GM23338 (cell line): ENCODE measurements at regions not wholly inside any gene's neighbourhood (a gene's known extent, or its start where the extent isn't known, plus 50 kb on each side); places are given as distances from the start of the nearest gene placed in this dataset.

ENCODE experiments used
- ATAC-seq: fragments of 200-7000 bp; cut with Tn5 transposase; 3 replicates; pipeline ENCODE4 v1.9.1; 2020
- DNase-seq: peaks from one replicate; pipeline ENCODE4 v3.0.0-alpha.2; 2015; ENCODE audit warnings: low spot score
- H2AFZ ChIP-seq: fragments of 200-600 bp; sonication (generic); 2 replicates; pipeline ENCODE4 v1.8.0; 2016; ENCODE audit warnings: antibody characterized with exemption, mild to moderate bottlenecking, moderate library complexity
- H3F3A ChIP-seq: fragments of 200-600 bp; sonication (generic); replicated peaks from 2 replicates; pipeline ENCODE4 v1.8.0; 2017; ENCODE audit warnings: antibody characterized with exemption, mixed run types, low read depth
- H3K27ac ChIP-seq: fragments of 200-600 bp; sonication (generic); 2 replicates; pipeline ENCODE4 v1.6.1; 2016; ENCODE audit warnings: low read depth
- H3K27me3 ChIP-seq: fragments of 200-600 bp; sonication (generic); 2 replicates; pipeline ENCODE4 v1.8.0; 2016; ENCODE audit warnings: mild to moderate bottlenecking, mixed run types, moderate library complexity; ENCODE audit not compliant: insufficient read depth
- H3K36me3 ChIP-seq: fragments of 200-600 bp; sonication (generic); 2 replicates; pipeline ENCODE4 v1.8.0; 2016; ENCODE audit warnings: mild to moderate bottlenecking; ENCODE audit not compliant: insufficient read depth
- H3K4me1 ChIP-seq: fragments of 200-600 bp; sonication (generic); 2 replicates; pipeline ENCODE4 v1.8.0; 2016; ENCODE audit warnings: mild to moderate bottlenecking, moderate library complexity; ENCODE audit not compliant: insufficient read depth
- H3K4me2 ChIP-seq: fragments of 200-600 bp; sonication (generic); 2 replicates; pipeline ENCODE4 v1.7.1; 2017; ENCODE audit warnings: mixed run types
- H3K4me3 ChIP-seq: fragments of 200-600 bp; sonication (generic); 2 replicates; pipeline ENCODE4 v1.6.1; 2016; ENCODE audit warnings: mixed run types
- H3K79me2 ChIP-seq: fragments of 200-600 bp; sonication (generic); replicated peaks from 2 replicates; pipeline ENCODE4 v1.8.0; 2017; ENCODE audit warnings: mild to moderate bottlenecking; ENCODE audit not compliant: insufficient read depth
- H3K9me2 ChIP-seq: fragments of 200-600 bp; sonication (generic); 2 replicates; pipeline ENCODE4 v1.8.0; 2017; ENCODE audit not compliant: insufficient read depth
- H4K20me1 ChIP-seq: fragments of 200-600 bp; sonication (generic); replicated peaks from 2 replicates; pipeline ENCODE4 v1.8.0; 2017; ENCODE audit warnings: mild to moderate bottlenecking; ENCODE audit not compliant: insufficient read depth
- H3K27ac Mint-ChIP-seq: 2 replicates; pipeline ENCODE4 v1.8.0; 2020; ENCODE audit warnings: inconsistent platforms, mild to moderate bottlenecking, moderate library complexity, mixed read lengths
- H3K27me3 Mint-ChIP-seq: 3 replicates; pipeline ENCODE4 v1.8.0; 2022; ENCODE audit warnings: low read depth, mild to moderate bottlenecking, moderate library complexity, mixed read lengths, inconsistent platforms; ENCODE audit not compliant: insufficient read depth, poor library complexity
- H3K36me3 Mint-ChIP-seq: 3 replicates; pipeline ENCODE4 v1.8.0; 2021; ENCODE audit warnings: low read depth, mild to moderate bottlenecking, inconsistent platforms, moderate library complexity, mixed read lengths
- H3K4me1 Mint-ChIP-seq: 3 replicates; pipeline ENCODE4 v1.8.0; 2020; ENCODE audit warnings: mild to moderate bottlenecking, inconsistent platforms, mixed read lengths
- H3K4me3 Mint-ChIP-seq: 3 replicates; pipeline ENCODE4 v1.8.0; 2021; ENCODE audit warnings: moderate library complexity, mild to moderate bottlenecking, inconsistent platforms, mixed read lengths
- H3K9me3 Mint-ChIP-seq: 3 replicates; pipeline ENCODE4 v1.8.0; 2020; ENCODE audit warnings: moderate library complexity, mild to moderate bottlenecking, inconsistent platforms, mixed read lengths
- EZH2phosphoT487 ChIP-seq: fragments of 200-600 bp; sonication (generic); IDR thresholded peaks from one replicate; pipeline ENCODE4 v1.8.1; 2018; ENCODE audit warnings: antibody characterized with exemption; ENCODE audit not compliant: unreplicated experiment
- JUNB ChIP-seq: IDR thresholded peaks from one replicate; pipeline ENCODE4 v1.6.1; 2016; ENCODE audit warnings: antibody characterized with exemption; ENCODE audit not compliant: unreplicated experiment
- NANOG ChIP-seq: IDR thresholded peaks from 2 replicates; pipeline ENCODE4 v1.6.1; 2016; ENCODE audit warnings: antibody characterized with exemption, borderline replicate concordance
- ZNF114 ChIP-seq: fragments of 250-450 bp; sonication (Bioruptor Pico); IDR thresholded peaks from 2 replicates; pipeline ENCODE4 v1.5.0; 2020; ENCODE audit warnings: mild to moderate bottlenecking, moderate library complexity
- ZNF331 ChIP-seq: fragments of 250-450 bp; sonication (Bioruptor Pico); IDR thresholded peaks from 2 replicates; pipeline ENCODE4 v1.5.0; 2020; ENCODE audit warnings: low read depth, mild to moderate bottlenecking, moderate library complexity
- TF ChIP-seq, protein P1 (sequence below): IDR thresholded peaks from one replicate; pipeline ENCODE4 v1.6.1; 2018; ENCODE audit warnings: antibody characterized with exemption; ENCODE audit not compliant: unreplicated experiment
- TF ChIP-seq, protein P2 (sequence below): IDR thresholded peaks from 2 replicates; pipeline ENCODE4 v1.6.1; 2016; ENCODE audit warnings: antibody characterized with exemption

DNA sequence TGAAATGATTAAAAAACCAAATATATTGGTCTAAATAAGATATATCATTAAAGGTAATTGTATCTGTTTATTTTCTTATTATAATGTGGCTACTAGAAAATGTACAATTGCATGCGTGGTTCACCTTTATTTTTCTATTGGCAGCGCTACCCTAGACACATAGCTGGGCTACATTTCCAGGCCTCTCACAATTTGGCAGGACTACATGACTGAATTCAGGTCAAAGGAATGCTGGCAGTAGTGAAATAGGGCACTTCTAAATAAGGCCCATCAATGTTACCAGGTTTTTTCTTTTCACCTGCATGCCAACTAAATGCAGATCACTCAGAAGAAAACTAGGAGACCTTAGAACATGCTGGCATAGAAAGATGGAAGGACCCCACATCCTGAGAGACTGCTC, 1072.9 kb upstream of the SLIT2 start:
- H3K36me3 ChIP-seq = no peaks in the 10 kb centered on the region
- no peak overlapping the region for H2AFZ ChIP-seq
- DNase-seq (no peak), ATAC-seq (no peak)
- no peaks in the 10 kb centered on the region for H3F3A ChIP-seq
- H3K9me2 ChIP-seq = no peaks in the 10 kb centered on the region; the same call in 1 of the 2 replicates
- no peak overlapping the region for H3K4me3 Mint-ChIP-seq
- H3K9me3 Mint-ChIP-seq = peaks cover 6% of the 10 kb centered on the region
- peaks cover 4% of the 10 kb centered on the region; the same call in 2 of the 3 replicates for H3K4me1 Mint-ChIP-seq
- no peak for TF ChIP-seq ZNF114 (CRISPR knock-in tag)
- TF ChIP-seq, protein P1, sequence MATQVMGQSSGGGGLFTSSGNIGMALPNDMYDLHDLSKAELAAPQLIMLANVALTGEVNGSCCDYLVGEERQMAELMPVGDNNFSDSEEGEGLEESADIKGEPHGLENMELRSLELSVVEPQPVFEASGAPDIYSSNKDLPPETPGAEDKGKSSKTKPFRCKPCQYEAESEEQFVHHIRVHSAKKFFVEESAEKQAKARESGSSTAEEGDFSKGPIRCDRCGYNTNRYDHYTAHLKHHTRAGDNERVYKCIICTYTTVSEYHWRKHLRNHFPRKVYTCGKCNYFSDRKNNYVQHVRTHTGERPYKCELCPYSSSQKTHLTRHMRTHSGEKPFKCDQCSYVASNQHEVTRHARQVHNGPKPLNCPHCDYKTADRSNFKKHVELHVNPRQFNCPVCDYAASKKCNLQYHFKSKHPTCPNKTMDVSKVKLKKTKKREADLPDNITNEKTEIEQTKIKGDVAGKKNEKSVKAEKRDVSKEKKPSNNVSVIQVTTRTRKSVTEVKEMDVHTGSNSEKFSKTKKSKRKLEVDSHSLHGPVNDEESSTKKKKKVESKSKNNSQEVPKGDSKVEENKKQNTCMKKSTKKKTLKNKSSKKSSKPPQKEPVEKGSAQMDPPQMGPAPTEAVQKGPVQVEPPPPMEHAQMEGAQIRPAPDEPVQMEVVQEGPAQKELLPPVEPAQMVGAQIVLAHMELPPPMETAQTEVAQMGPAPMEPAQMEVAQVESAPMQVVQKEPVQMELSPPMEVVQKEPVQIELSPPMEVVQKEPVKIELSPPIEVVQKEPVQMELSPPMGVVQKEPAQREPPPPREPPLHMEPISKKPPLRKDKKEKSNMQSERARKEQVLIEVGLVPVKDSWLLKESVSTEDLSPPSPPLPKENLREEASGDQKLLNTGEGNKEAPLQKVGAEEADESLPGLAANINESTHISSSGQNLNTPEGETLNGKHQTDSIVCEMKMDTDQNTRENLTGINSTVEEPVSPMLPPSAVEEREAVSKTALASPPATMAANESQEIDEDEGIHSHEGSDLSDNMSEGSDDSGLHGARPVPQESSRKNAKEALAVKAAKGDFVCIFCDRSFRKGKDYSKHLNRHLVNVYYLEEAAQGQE = no peak
- no peak for TF ChIP-seq JUNB
- TF ChIP-seq NANOG = no peak
- no peaks in the 10 kb centered on the region for H3K79me2 ChIP-seq
- H3K27me3 Mint-ChIP-seq = no peaks in the 10 kb centered on the region
- no peak overlapping the region for H3K27ac ChIP-seq
- H3K36me3 Mint-ChIP-seq = no peaks in the 10 kb centered on the region; the same call in 2 of the 3 replicates
- H3K27ac Mint-ChIP-seq = no peak overlapping the region
- no peak overlapping the region for H3K4me3 ChIP-seq
- no peaks in the 10 kb centered on the region for H3K27me3 ChIP-seq
- H3K4me1 ChIP-seq = no peaks in the 10 kb centered on the region
- H3K4me2 ChIP-seq = no peak overlapping the region
- H4K20me1 ChIP-seq = no peaks in the 10 kb centered on the region

DNA sequence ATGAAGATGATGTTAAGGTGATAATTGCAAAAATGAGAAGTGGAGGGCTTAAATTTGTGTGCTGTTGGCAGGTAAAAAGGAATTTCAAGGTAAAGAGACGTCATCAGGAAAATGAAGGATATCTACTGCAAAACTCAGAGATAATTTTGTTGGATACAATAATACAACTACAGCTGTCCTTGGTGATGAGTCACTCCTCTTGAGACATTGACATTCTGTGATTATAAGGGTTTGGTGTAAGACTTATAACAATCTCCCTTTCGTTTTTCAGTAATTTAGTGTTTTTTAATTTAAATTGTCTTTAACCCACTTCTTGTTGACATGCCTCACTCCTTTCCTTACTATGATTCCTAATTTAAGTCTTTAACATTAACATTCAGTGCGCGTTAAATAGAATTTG, 1074.1 kb upstream of the SLIT2 start:
- H3K36me3 Mint-ChIP-seq = no peaks in the 10 kb centered on the region; the same call in 2 of the 3 replicates
- Histone ChIP-seq H3K4me1 (no peaks in the 10 kb centered on the region), H3K36me3 (no peaks in the 10 kb centered on the region), H3K27me3 (no peaks in the 10 kb centered on the region), H4K20me1 (no peaks in the 10 kb centered on the region), H3K79me2 (no peaks in the 10 kb centered on the region), H3K9me2 (no peaks in the 10 kb centered on the region; the same call in 1 of the 2 replicates), H3K27ac (no peak overlapping the region), H3K4me3 (no peak overlapping the region), H2AFZ (no peak overlapping the region), H3K4me2 (no peak overlapping the region), H3F3A (no peaks in the 10 kb centered on the region)
- DNase-seq (no peak), ATAC-seq (no peak)
- peaks cover 4% of the 10 kb centered on the region; the same call in 2 of the 3 replicates for H3K4me1 Mint-ChIP-seq
- peaks cover 6% of the 10 kb centered on the region for H3K9me3 Mint-ChIP-seq
- TF ChIP-seq, protein P1 = no peak
- no peak for TF ChIP-seq EZH2phosphoT487
- TF ChIP-seq ZNF331 (CRISPR knock-in tag) = no peak
- TF ChIP-seq, protein P2, sequence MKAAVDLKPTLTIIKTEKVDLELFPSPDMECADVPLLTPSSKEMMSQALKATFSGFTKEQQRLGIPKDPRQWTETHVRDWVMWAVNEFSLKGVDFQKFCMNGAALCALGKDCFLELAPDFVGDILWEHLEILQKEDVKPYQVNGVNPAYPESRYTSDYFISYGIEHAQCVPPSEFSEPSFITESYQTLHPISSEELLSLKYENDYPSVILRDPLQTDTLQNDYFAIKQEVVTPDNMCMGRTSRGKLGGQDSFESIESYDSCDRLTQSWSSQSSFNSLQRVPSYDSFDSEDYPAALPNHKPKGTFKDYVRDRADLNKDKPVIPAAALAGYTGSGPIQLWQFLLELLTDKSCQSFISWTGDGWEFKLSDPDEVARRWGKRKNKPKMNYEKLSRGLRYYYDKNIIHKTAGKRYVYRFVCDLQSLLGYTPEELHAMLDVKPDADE = no peak
- no peak overlapping the region for H3K27ac Mint-ChIP-seq
- H3K27me3 Mint-ChIP-seq = no peaks in the 10 kb centered on the region
- no peak overlapping the region for H3K4me3 Mint-ChIP-seq
